ENCODE measurements at regions not wholly inside any gene's neighbourhood (a gene's known extent, or its start where the extent isn't known, plus 50 kb on each side); places are given as distances from the start of the nearest gene placed in this dataset.

GRCh38 chr11:87972133-87972532, 203.1 kb downstream of the RAB38 start:
- DNase-seq = no peak
- Histone ChIP-seq H3K4me3 (ENCODE audit: control insufficient read depth in 1 of 7, extremely low read depth in 1 of 7, insufficient read depth in 4 of 7, low read depth in 2 of 7, low read length in 6 of 7) (no peak overlapping the region), H3K27me3 (replicated peaks in 2 of 5; ENCODE audit: control insufficient read depth in 4 of 5, insufficient read depth in 5 of 5, low read length in 4 of 5) (no peaks in the 10 kb centered on the region), H3K9me3 (ENCODE audit: control extremely low read depth in 1 of 5, control insufficient read depth in 4 of 5, insufficient read depth in 2 of 5, low read depth in 1 of 5, low read length in 4 of 5) (no peaks in the 10 kb centered on the region), H3K36me3 (ENCODE audit: control insufficient read depth in 4 of 4, insufficient read depth in 4 of 4, low read length in 3 of 4) (no peaks in the 10 kb centered on the region), H3K27ac (ENCODE audit: insufficient read depth in 1 of 2, low read depth in 1 of 2, low read length in 2 of 2, poor library complexity in 1 of 2, severe bottlenecking in 2 of 2) (no peak overlapping the region), H3K4me1 (ENCODE audit: control extremely low read depth in 1 of 4, control insufficient read depth in 4 of 4, insufficient read depth in 4 of 4, low read length in 3 of 4) (no peaks in the 10 kb centered on the region)
- 100% methylated on average over 1 of the region's 4 CpGs for WGBS (ENCODE audit: insufficient coverage)
- ChIA-PET CTCF (interaction anchor here (0.8 kb wide), 1 partner anchor 44 kb away, joined by 3 read pairs; no protein-coding TSS in a partner anchor), POLR2A (no interaction called here)

- no peak overlapping the region for H3K4me3 ChIP-seq (ENCODE audit: control insufficient read depth in 1 of 7, extremely low read depth in 1 of 7, insufficient read depth in 4 of 7, low read depth in 2 of 7, low read length in 6 of 7)
- H3K27ac ChIP-seq (ENCODE audit: insufficient read depth in 1 of 2, low read depth in 1 of 2, low read length in 2 of 2, poor library complexity in 1 of 2, severe bottlenecking in 2 of 2) = no peak overlapping the region
- no CpG with 5 or more reads among the region's 2 CpGs for WGBS (ENCODE audit: insufficient coverage)
- H3K4me1 ChIP-seq (ENCODE audit: control extremely low read depth in 1 of 4, control insufficient read depth in 4 of 4, insufficient read depth in 4 of 4, low read length in 3 of 4) = no peaks in the 10 kb centered on the region
- ChIA-PET POLR2A (no interaction called here), CTCF (interaction anchor here (0.8 to 1.1 kb wide), 2 partner anchors 12 to 44 kb away, joined by 3 to 6 read pairs; no protein-coding TSS in a partner anchor)
- no peaks in the 10 kb centered on the region for H3K9me3 ChIP-seq (ENCODE audit: control extremely low read depth in 1 of 5, control insufficient read depth in 4 of 5, insufficient read depth in 2 of 5, low read depth in 1 of 5, low read length in 4 of 5)
- no peaks in the 10 kb centered on the region for H3K27me3 ChIP-seq (replicated peaks in 2 of 5; ENCODE audit: control insufficient read depth in 4 of 5, insufficient read depth in 5 of 5, low read length in 4 of 5)
- no peaks in the 10 kb centered on the region for H3K36me3 ChIP-seq (ENCODE audit: control insufficient read depth in 4 of 4, insufficient read depth in 4 of 4, low read length in 3 of 4)
- DNase-seq = no peak
These were observed 203.9 kb downstream of the RAB38 start for GRCh38 chr11:87971354-87971753.

GRCh38 chr11:87970762-87971161, 204.5 kb downstream of the RAB38 start:
- Histone ChIP-seq H3K9me3 (ENCODE audit: control extremely low read depth in 1 of 5, control insufficient read depth in 4 of 5, insufficient read depth in 2 of 5, low read depth in 1 of 5, low read length in 4 of 5) (no peaks in the 10 kb centered on the region), H3K4me3 (ENCODE audit: control insufficient read depth in 1 of 7, extremely low read depth in 1 of 7, insufficient read depth in 4 of 7, low read depth in 2 of 7, low read length in 6 of 7) (no peak overlapping the region), H3K36me3 (ENCODE audit: control insufficient read depth in 4 of 4, insufficient read depth in 4 of 4, low read length in 3 of 4) (no peaks in the 10 kb centered on the region), H3K27ac (ENCODE audit: insufficient read depth in 1 of 2, low read depth in 1 of 2, low read length in 2 of 2, poor library complexity in 1 of 2, severe bottlenecking in 2 of 2) (no peak overlapping the region), H3K27me3 (replicated peaks in 2 of 5; ENCODE audit: control insufficient read depth in 4 of 5, insufficient read depth in 5 of 5, low read length in 4 of 5) (no peaks in the 10 kb centered on the region), H3K4me1 (ENCODE audit: control extremely low read depth in 1 of 4, control insufficient read depth in 4 of 4, insufficient read depth in 4 of 4, low read length in 3 of 4) (no peaks in the 10 kb centered on the region)
- 100% methylated on average over 4 of the region's 4 CpGs for WGBS (ENCODE audit: insufficient coverage)
- ChIA-PET POLR2A (no interaction called here), CTCF (interaction anchor here (1.1 kb wide), 1 partner anchor 11 kb away, joined by 6 read pairs; no protein-coding TSS in a partner anchor)
- no peak for DNase-seq

GRCh38 chr11:87967459-87967858, 207.8 kb downstream of the RAB38 start:
- ChIA-PET CTCF (interaction anchor here (1.7 kb wide), 1 partner anchor 50 kb away, joined by 6 read pairs; no protein-coding TSS in a partner anchor), POLR2A (no interaction called here)
- DNase-seq = no peak
- WGBS (ENCODE audit: insufficient coverage) = no CpG with 5 or more reads among the region's 1 CpG
- Histone ChIP-seq H3K27ac (ENCODE audit: insufficient read depth in 1 of 2, low read depth in 1 of 2, low read length in 2 of 2, poor library complexity in 1 of 2, severe bottlenecking in 2 of 2) (no peak overlapping the region), H3K9me3 (ENCODE audit: control extremely low read depth in 1 of 5, control insufficient read depth in 4 of 5, insufficient read depth in 2 of 5, low read depth in 1 of 5, low read length in 4 of 5) (no peaks in the 10 kb centered on the region), H3K4me3 (ENCODE audit: control insufficient read depth in 1 of 7, extremely low read depth in 1 of 7, insufficient read depth in 4 of 7, low read depth in 2 of 7, low read length in 6 of 7) (no peak overlapping the region), H3K4me1 (ENCODE audit: control extremely low read depth in 1 of 4, control insufficient read depth in 4 of 4, insufficient read depth in 4 of 4, low read length in 3 of 4) (no peaks in the 10 kb centered on the region), H3K36me3 (ENCODE audit: control insufficient read depth in 4 of 4, insufficient read depth in 4 of 4, low read length in 3 of 4) (no peaks in the 10 kb centered on the region), H3K27me3 (replicated peaks in 2 of 5; ENCODE audit: control insufficient read depth in 4 of 5, insufficient read depth in 5 of 5, low read length in 4 of 5) (no peaks in the 10 kb centered on the region)

GRCh38 chr11:87966694-87967093, 208.5 kb downstream of the RAB38 start:
- no peak for DNase-seq
- CTCF ChIA-PET = interaction anchor here (1.7 kb wide), 1 partner anchor 50 kb away, joined by 6 read pairs; no protein-coding TSS in a partner anchor
- no peaks in the 10 kb centered on the region for H3K36me3 ChIP-seq (ENCODE audit: control insufficient read depth in 4 of 4, insufficient read depth in 4 of 4, low read length in 3 of 4)
- 60% methylated on average over 1 of the region's 1 CpG for WGBS (ENCODE audit: insufficient coverage)
- no peaks in the 10 kb centered on the region for H3K27me3 ChIP-seq (replicated peaks in 2 of 5; ENCODE audit: control insufficient read depth in 4 of 5, insufficient read depth in 5 of 5, low read length in 4 of 5)
- H3K27ac ChIP-seq (ENCODE audit: insufficient read depth in 1 of 2, low read depth in 1 of 2, low read length in 2 of 2, poor library complexity in 1 of 2, severe bottlenecking in 2 of 2) = no peak overlapping the region
- no peaks in the 10 kb centered on the region for H3K9me3 ChIP-seq (ENCODE audit: control extremely low read depth in 1 of 5, control insufficient read depth in 4 of 5, insufficient read depth in 2 of 5, low read depth in 1 of 5, low read length in 4 of 5)
- POLR2A ChIA-PET = no interaction called here
- H3K4me3 ChIP-seq (ENCODE audit: control insufficient read depth in 1 of 7, extremely low read depth in 1 of 7, insufficient read depth in 4 of 7, low read depth in 2 of 7, low read length in 6 of 7) = no peak overlapping the region
- H3K4me1 ChIP-seq (ENCODE audit: control extremely low read depth in 1 of 4, control insufficient read depth in 4 of 4, insufficient read depth in 4 of 4, low read length in 3 of 4) = no peaks in the 10 kb centered on the region

GRCh38 chr11:87966216-87966615, 209.0 kb downstream of the RAB38 start:
- Histone ChIP-seq H3K4me3 (ENCODE audit: control insufficient read depth in 1 of 7, extremely low read depth in 1 of 7, insufficient read depth in 4 of 7, low read depth in 2 of 7, low read length in 6 of 7) (no peak overlapping the region), H3K4me1 (ENCODE audit: control extremely low read depth in 1 of 4, control insufficient read depth in 4 of 4, insufficient read depth in 4 of 4, low read length in 3 of 4) (no peaks in the 10 kb centered on the region), H3K27ac (ENCODE audit: insufficient read depth in 1 of 2, low read depth in 1 of 2, low read length in 2 of 2, poor library complexity in 1 of 2, severe bottlenecking in 2 of 2) (no peak overlapping the region), H3K9me3 (ENCODE audit: control extremely low read depth in 1 of 5, control insufficient read depth in 4 of 5, insufficient read depth in 2 of 5, low read depth in 1 of 5, low read length in 4 of 5) (no peaks in the 10 kb centered on the region), H3K27me3 (replicated peaks in 2 of 5; ENCODE audit: control insufficient read depth in 4 of 5, insufficient read depth in 5 of 5, low read length in 4 of 5) (no peaks in the 10 kb centered on the region), H3K36me3 (ENCODE audit: control insufficient read depth in 4 of 4, insufficient read depth in 4 of 4, low read length in 3 of 4) (no peaks in the 10 kb centered on the region)
- DNase-seq = no peak
- POLR2A ChIA-PET = no interaction called here
- CTCF ChIA-PET = no interaction called here

GRCh38 chr11:87961606-87962005, 213.6 kb downstream of the RAB38 start:
- Histone ChIP-seq H3K27me3 (replicated peaks in 2 of 5; ENCODE audit: control insufficient read depth in 4 of 5, insufficient read depth in 5 of 5, low read length in 4 of 5) (no peaks in the 10 kb centered on the region), H3K4me1 (ENCODE audit: control extremely low read depth in 1 of 4, control insufficient read depth in 4 of 4, insufficient read depth in 4 of 4, low read length in 3 of 4) (no peaks in the 10 kb centered on the region), H3K4me3 (ENCODE audit: control insufficient read depth in 1 of 7, extremely low read depth in 1 of 7, insufficient read depth in 4 of 7, low read depth in 2 of 7, low read length in 6 of 7) (no peak overlapping the region), H3K9me3 (ENCODE audit: control extremely low read depth in 1 of 5, control insufficient read depth in 4 of 5, insufficient read depth in 2 of 5, low read depth in 1 of 5, low read length in 4 of 5) (no peaks in the 10 kb centered on the region), H3K27ac (ENCODE audit: insufficient read depth in 1 of 2, low read depth in 1 of 2, low read length in 2 of 2, poor library complexity in 1 of 2, severe bottlenecking in 2 of 2) (no peak overlapping the region), H3K36me3 (ENCODE audit: control insufficient read depth in 4 of 4, insufficient read depth in 4 of 4, low read length in 3 of 4) (no peaks in the 10 kb centered on the region)
- ChIA-PET POLR2A (no interaction called here), CTCF (interaction anchor here (0.6 kb wide), 1 partner anchor 382 kb away, joined by 3 read pairs; no protein-coding TSS in a partner anchor)
- no peak for DNase-seq
- WGBS (ENCODE audit: insufficient coverage) = 100% methylated on average over 1 of the region's 1 CpG

All from common myeloid progenitor, CD34-positive (primary cell).